HEK293 (cell line): ENCODE measurements at regions not wholly inside any gene's neighbourhood (a gene's known extent, or its start where the extent isn't known, plus 50 kb on each side); places are given as distances from the start of the nearest gene placed in this dataset.

ENCODE experiments used
- CTCF ChIA-PET: fragments of 350-600 bp; formaldehyde crosslinking; extraction: SDS; loops from one replicate; lab custom pipeline; 2021; ENCODE audit warnings: antibody characterized with exemption; lab: Yijun Ruan, JAX
- POLR2A ChIA-PET: fragments of 300-600 bp; formaldehyde crosslinking; extraction: SDS; loops from one replicate; lab custom pipeline; 2020; ENCODE audit warnings: antibody characterized with exemption, inconsistent platforms; lab: Yijun Ruan, JAX
- H3K27ac ChIP-seq: fragments of 200-500 bp; sonication (Bioruptor generic); 2 replicates; pipeline ENCODE4 v1.5.1; 2014; ENCODE audit warnings: low read depth, low read length, control low read depth, inconsistent platforms; ENCODE audit errors: extremely low read depth
- H3K36me3 ChIP-seq, 2 experiments: fragments of 200-500 bp in 1 of 2; sonication (Bioruptor generic) in 1 of 2; 1 replicate in 1 of 2; 2 replicates in 1 of 2; pipeline ENCODE4 v1.5.1; 2014 to 2017; ENCODE audit warnings: inconsistent platforms in 2 of 2, low read length in 2 of 2; ENCODE audit not compliant: control insufficient read depth in 2 of 2, insufficient read depth in 1 of 2
- H3K4me1 ChIP-seq: fragments of 200-500 bp; sonication (Bioruptor generic); 2 replicates; pipeline ENCODE4 v1.5.1; 2014; ENCODE audit warnings: mild to moderate bottlenecking, low read length, inconsistent platforms; ENCODE audit not compliant: control insufficient read depth, insufficient read depth
- H3K4me3 ChIP-seq: 2 replicates; pipeline ENCODE4 v1.5.1; 2011; ENCODE audit warnings: low read depth, mild to moderate bottlenecking, control low read depth, low read length, moderate library complexity
- H3K9me3 ChIP-seq: fragments of 200-500 bp; sonication (Bioruptor generic); 2 replicates; pipeline ENCODE4 v1.5.1; 2014; ENCODE audit warnings: low read depth, low read length, inconsistent platforms; ENCODE audit not compliant: control insufficient read depth, insufficient read depth
- EGR2 ChIP-seq: fragments of 450-650 bp; formaldehyde crosslinking; IDR thresholded peaks from 2 replicates; pipeline ENCODE4 v1.5.1; 2016; ENCODE audit warnings: low read depth, missing biosample characterization, missing genetic modification characterization
- GFI1B ChIP-seq: fragments of 450-650 bp; formaldehyde crosslinking; IDR thresholded peaks from 2 replicates; pipeline ENCODE4 v1.5.1; 2016; ENCODE audit warnings: missing biosample characterization, missing genetic modification characterization
- GLI4 ChIP-seq: fragments of 450-650 bp; formaldehyde crosslinking; IDR thresholded peaks from 2 replicates; pipeline ENCODE4 v1.5.1; 2016; ENCODE audit warnings: missing biosample characterization, missing genetic modification characterization
- KLF1 ChIP-seq: fragments of 450-650 bp; formaldehyde crosslinking; IDR thresholded peaks from 2 replicates; pipeline ENCODE4 v1.5.1; 2016; ENCODE audit warnings: missing biosample characterization, missing genetic modification characterization
- KLF7 ChIP-seq: fragments of 450-650 bp; formaldehyde crosslinking; IDR thresholded peaks from 2 replicates; pipeline ENCODE4 v1.5.1; 2016; ENCODE audit warnings: missing biosample characterization, missing genetic modification characterization, borderline replicate concordance
- OVOL3 ChIP-seq: fragments of 450-650 bp; formaldehyde crosslinking; IDR thresholded peaks from 2 replicates; pipeline ENCODE4 v1.5.1; 2016; ENCODE audit warnings: missing biosample characterization, missing genetic modification characterization
- PATZ1 ChIP-seq: fragments of 450-650 bp; formaldehyde crosslinking; IDR thresholded peaks from 2 replicates; pipeline ENCODE4 v1.5.1; 2016; ENCODE audit warnings: missing biosample characterization, missing genetic modification characterization
- PRDM1 ChIP-seq: fragments of 450-650 bp; formaldehyde crosslinking; IDR thresholded peaks from 2 replicates; pipeline ENCODE4; 2016; ENCODE audit warnings: missing biosample characterization, missing genetic modification characterization
- REPIN1 ChIP-seq: fragments of 450-650 bp; formaldehyde crosslinking; IDR thresholded peaks from 2 replicates; pipeline ENCODE4 v1.5.1; 2017; ENCODE audit warnings: missing biosample characterization, missing genetic modification characterization, low read depth
- SCRT2 ChIP-seq: fragments of 450-650 bp; formaldehyde crosslinking; IDR thresholded peaks from 2 replicates; pipeline ENCODE4 v1.5.1; 2016; ENCODE audit warnings: missing biosample characterization, missing genetic modification characterization
- ZBTB17 ChIP-seq: fragments of 450-650 bp; formaldehyde crosslinking; IDR thresholded peaks from 2 replicates; pipeline ENCODE4 v1.5.1; 2016; ENCODE audit warnings: missing biosample characterization, missing genetic modification characterization
- ZBTB8A ChIP-seq: fragments of 450-650 bp; formaldehyde crosslinking; IDR thresholded peaks from 2 replicates; pipeline ENCODE4 v1.5.1; 2016; ENCODE audit warnings: missing biosample characterization, missing genetic modification characterization
- ZFP3 ChIP-seq: fragments of 450-650 bp; formaldehyde crosslinking; IDR thresholded peaks from 2 replicates; pipeline ENCODE4 v1.5.1; 2016; ENCODE audit warnings: low read depth, missing biosample characterization, missing genetic modification characterization
- ZFP37 ChIP-seq: fragments of 450-650 bp; formaldehyde crosslinking; IDR thresholded peaks from 2 replicates; pipeline ENCODE4 v1.5.1; 2016; ENCODE audit warnings: missing biosample characterization, missing genetic modification characterization
- ZNF121 ChIP-seq: fragments of 450-650 bp; formaldehyde crosslinking; IDR thresholded peaks from 2 replicates; pipeline ENCODE4 v1.5.1; 2016; ENCODE audit warnings: missing biosample characterization, missing genetic modification characterization
- ZNF239 ChIP-seq: fragments of 450-650 bp; formaldehyde crosslinking; IDR thresholded peaks from 2 replicates; pipeline ENCODE4 v1.5.1; 2016; ENCODE audit warnings: missing biosample characterization, missing genetic modification characterization
- ZNF311 ChIP-seq: fragments of 450-650 bp; formaldehyde crosslinking; IDR thresholded peaks from 2 replicates; pipeline ENCODE4 v1.5.1; 2017; ENCODE audit warnings: missing biosample characterization, missing genetic modification characterization, borderline replicate concordance
- ZNF341 ChIP-seq: fragments of 450-650 bp; formaldehyde crosslinking; IDR thresholded peaks from 2 replicates; pipeline ENCODE4; 2016; ENCODE audit warnings: low read depth, missing biosample characterization, missing genetic modification characterization
- ZNF362 ChIP-seq: fragments of 450-650 bp; formaldehyde crosslinking; IDR thresholded peaks from 2 replicates; pipeline ENCODE4 v1.5.1; 2016; ENCODE audit warnings: missing biosample characterization, missing genetic modification characterization
- ZNF530 ChIP-seq: fragments of 450-650 bp; formaldehyde crosslinking; IDR thresholded peaks from 2 replicates; pipeline ENCODE4 v1.5.1; 2016; ENCODE audit warnings: low read depth, missing biosample characterization, missing genetic modification characterization
- ZNF555 ChIP-seq: fragments of 450-650 bp; formaldehyde crosslinking; conservative IDR thresholded peaks from 2 replicates; pipeline ENCODE4 v1.5.1; 2017; ENCODE audit warnings: missing biosample characterization, mild to moderate bottlenecking, missing genetic modification characterization, inconsistent platforms
- ZNF596 ChIP-seq: fragments of 450-650 bp; IDR thresholded peaks from 2 replicates; pipeline ENCODE4 v1.5.0; 2018; ENCODE audit warnings: missing biosample characterization, mild to moderate bottlenecking, missing genetic modification characterization, moderate library complexity
- ZNF623 ChIP-seq: fragments of 450-650 bp; formaldehyde crosslinking; IDR thresholded peaks from 2 replicates; pipeline ENCODE4 v1.5.1; 2016; ENCODE audit warnings: missing biosample characterization, missing genetic modification characterization
- ZNF837 ChIP-seq: fragments of 450-650 bp; formaldehyde crosslinking; IDR thresholded peaks from 2 replicates; pipeline ENCODE4 v1.5.1; 2016; ENCODE audit warnings: missing biosample characterization, missing genetic modification characterization

GRCh38 chr6:12474167-12475140 is 184.3 kb downstream of the EDN1 start:
- Histone ChIP-seq H3K9me3 (no peaks in the 10 kb centered on the region), H3K36me3 (no peaks in the 10 kb centered on the region), H3K27ac (no peak overlapping the region), H3K4me1 (no peaks in the 10 kb centered on the region), H3K4me3 (no peak overlapping the region)
- no peak for TF ChIP-seq ZNF530 (tag by site-specific recombination)
- TF ChIP-seq ZNF121 = no peak
- no peak for TF ChIP-seq EGR2
- TF ChIP-seq REPIN1 (tag by site-specific recombination) = no peak
- TF ChIP-seq ZFP37 (tag by site-specific recombination) = no peak
- no peak for TF ChIP-seq ZNF623 (tag by site-specific recombination)
- no peak for TF ChIP-seq KLF1
- TF ChIP-seq KLF7 = no peak
- ChIA-PET POLR2A (no interaction called here), CTCF (interaction anchor here (0.7 kb wide), 1 partner anchor 8 kb away, joined by 3 read pairs; no protein-coding TSS in a partner anchor)

- ChIA-PET CTCF (interaction anchor here (0.8 kb wide), 1 partner anchor 128 kb away, joined by 3 read pairs; no protein-coding TSS in a partner anchor), POLR2A (no interaction called here)
- Histone ChIP-seq H3K4me1 (no peaks in the 10 kb centered on the region), H3K9me3 (no peaks in the 10 kb centered on the region), H3K36me3 (no peaks in the 10 kb centered on the region), H3K27ac (no peak overlapping the region), H3K4me3 (no peak overlapping the region)
- no peak for TF ChIP-seq ZNF341 (tag by site-specific recombination)
- TF ChIP-seq ZBTB17 (tag by site-specific recombination) = no peak
- no peak for TF ChIP-seq SCRT2 (tag by site-specific recombination)
- no peak for TF ChIP-seq ZNF362 (tag by site-specific recombination)
- no peak for TF ChIP-seq REPIN1 (tag by site-specific recombination)
- TF ChIP-seq ZNF311 (tag by site-specific recombination) = no peak
- TF ChIP-seq PATZ1 (tag by site-specific recombination) = no peak
- no peak for TF ChIP-seq PRDM1 (tag by site-specific recombination)
- no peak for TF ChIP-seq ZNF239 (tag by site-specific recombination)
- no peak for TF ChIP-seq ZFP3 (tag by site-specific recombination)
- TF ChIP-seq ZNF596 (tag by site-specific recombination) = no peak
- TF ChIP-seq GFI1B (tag by site-specific recombination) = no peak
These were observed 186.3 kb downstream of the EDN1 start for GRCh38 chr6:12476484-12476883.

GRCh38 chr6:12477616-12478015 is 187.5 kb downstream of the EDN1 start:
- no peaks in the 10 kb centered on the region for H3K36me3 ChIP-seq
- POLR2A ChIA-PET = no interaction called here
- H3K27ac ChIP-seq = no peak overlapping the region
- TF ChIP-seq ZNF555 (no peak), GLI4 (tag by site-specific recombination) (no peak), ZNF837 (tag by site-specific recombination) (no peak), OVOL3 (no peak), ZBTB8A (tag by site-specific recombination) (no peak), ZBTB17 (tag by site-specific recombination) (no peak)
- no peak overlapping the region for H3K4me3 ChIP-seq
- H3K9me3 ChIP-seq = no peaks in the 10 kb centered on the region
- H3K4me1 ChIP-seq = no peaks in the 10 kb centered on the region
- CTCF ChIA-PET = no interaction called here
